CD14-positive monocyte (primary cell): ENCODE measurements at regions not wholly inside any gene's neighbourhood (a gene's known extent, or its start where the extent isn't known, plus 50 kb on each side); places are given as distances from the start of the nearest gene placed in this dataset.

Experiments
- DNase-seq, 3 donors: peaks; one replicate each; pipeline ENCODE4 v3.0.0-alpha.2; 2011 to 2022
- H2AFZ ChIP-seq: 2 replicates; pipeline ENCODE4 v1.6.0; 2012; ENCODE audit warnings: mild to moderate bottlenecking, low read depth, low read length, inconsistent platforms; ENCODE audit not compliant: insufficient read depth, poor library complexity, severe bottlenecking
- H3K27ac ChIP-seq, 2 donors: 1 replicate in 1 of 2; 2 replicates in 1 of 2; pipeline ENCODE4 v1.5.1; 2012 to 2013; ENCODE audit warnings: low read length in 2 of 2, control low read depth in 1 of 2, inconsistent platforms in 1 of 2, low read depth in 1 of 2, mild to moderate bottlenecking in 1 of 2
- H3K27me3 ChIP-seq, 2 donors: one replicate each; pipeline versions ENCODE4 v1.6.0 to v1.6.1; 2011 to 2013; ENCODE audit warnings: low read length in 2 of 2; ENCODE audit not compliant: control insufficient read depth in 2 of 2, insufficient read depth in 2 of 2
- H3K36me3 ChIP-seq, 2 donors: replicated peaks in 1 of 2; 1 replicate in 1 of 2; 2 replicates in 1 of 2; pipeline versions ENCODE4 v1.5.1 to v1.6.1; 2012 to 2013; ENCODE audit warnings: low read length in 2 of 2, control low read depth in 1 of 2, inconsistent platforms in 1 of 2, mild to moderate bottlenecking in 1 of 2; ENCODE audit not compliant: insufficient read depth in 2 of 2, control insufficient read depth in 1 of 2
- H3K4me1 ChIP-seq, 2 donors: 1 replicate in 1 of 2; 2 replicates in 1 of 2; pipeline versions ENCODE4 v1.5.1 to v1.6.1; 2012 to 2013; ENCODE audit warnings: low read length in 2 of 2, control low read depth in 1 of 2, inconsistent platforms in 1 of 2, mild to moderate bottlenecking in 1 of 2, moderate library complexity in 1 of 2; ENCODE audit not compliant: insufficient read depth in 2 of 2, control insufficient read depth in 1 of 2
- H3K4me2 ChIP-seq: replicated peaks from 2 replicates; pipeline ENCODE3; 2012; ENCODE audit warnings: low read length, moderate library complexity, mild to moderate bottlenecking; ENCODE audit not compliant: poor library complexity, severe bottlenecking; ENCODE audit errors: extremely low read depth
- H3K4me3 ChIP-seq, 3 experiments: fragments of 200-600 bp in 1 of 3; sonication (generic) in 1 of 3; replicated peaks in 1 of 3; 1 replicate in 2 of 3; 2 replicates in 1 of 3; pipeline ENCODE4 v1.5.1; 2011 to 2013; ENCODE audit warnings: low read length in 3 of 3, mild to moderate bottlenecking in 3 of 3, control low read depth in 2 of 3, low read depth in 2 of 3, inconsistent platforms in 1 of 3, moderate library complexity in 1 of 3
- H3K79me2 ChIP-seq: 2 replicates; pipeline ENCODE4 v1.6.0; 2012; ENCODE audit warnings: mild to moderate bottlenecking, control low read depth, inconsistent platforms, low read length, moderate library complexity; ENCODE audit not compliant: insufficient read depth
- H3K9ac ChIP-seq: 2 replicates; pipeline ENCODE4 v1.6.0; 2017; ENCODE audit warnings: low read length, mild to moderate bottlenecking; ENCODE audit not compliant: insufficient read depth, poor library complexity, severe bottlenecking
- H3K9me3 ChIP-seq, 2 donors: replicated peaks in 1 of 2; 1 replicate in 1 of 2; 2 replicates in 1 of 2; pipeline versions ENCODE4 v1.5.1 to v1.6.1; 2012 to 2013; ENCODE audit warnings: low read length in 2 of 2, control low read depth in 1 of 2; ENCODE audit not compliant: control insufficient read depth in 1 of 2, insufficient read depth in 1 of 2
- H4K20me1 ChIP-seq: 2 replicates; pipeline ENCODE4 v1.6.0; 2012; ENCODE audit warnings: mild to moderate bottlenecking, low read length, control low read depth, moderate library complexity; ENCODE audit not compliant: insufficient read depth
- H3K27ac Mint-ChIP-seq, 7 donors: one replicate each; pipeline ENCODE4 v1.8.0; 2020; ENCODE audit warnings: mild to moderate bottlenecking in 7 of 7, mixed read lengths in 7 of 7, moderate library complexity in 6 of 7, inconsistent platforms in 2 of 7
- H3K27me3 Mint-ChIP-seq, 3 donors: one replicate each; pipeline ENCODE4 v1.8.0; 2021 to 2022; ENCODE audit warnings: low read depth in 3 of 3, mild to moderate bottlenecking in 3 of 3, mixed read lengths in 3 of 3, moderate library complexity in 3 of 3, inconsistent platforms in 1 of 3
- H3K36me3 Mint-ChIP-seq, 2 donors: one replicate each; pipeline ENCODE4 v1.8.0; 2020; ENCODE audit warnings: mixed read lengths in 2 of 2, inconsistent platforms in 1 of 2, mild to moderate bottlenecking in 1 of 2
- H3K4me1 Mint-ChIP-seq: one replicate; pipeline ENCODE4 v1.8.0; 2020; ENCODE audit warnings: mild to moderate bottlenecking, mixed read lengths
- H3K4me3 Mint-ChIP-seq, 2 donors: one replicate each; pipeline ENCODE4 v1.8.0; 2020; ENCODE audit warnings: mild to moderate bottlenecking in 2 of 2, mixed read lengths in 2 of 2, moderate library complexity in 1 of 2
- H3K9me3 Mint-ChIP-seq, 7 donors: one replicate each; pipeline ENCODE4 v1.8.0; 2020 to 2022; ENCODE audit warnings: mixed read lengths in 7 of 7, mild to moderate bottlenecking in 6 of 7, moderate library complexity in 6 of 7, inconsistent platforms in 2 of 7
- whole genome bisulfite sequencing: methylation state at CpG from one replicate; pipeline ENCODE4 v1.1.5; 2013; ENCODE audit warnings: missing lambda C conversion rate; ENCODE audit not compliant: insufficient coverage; 5-methylcytosine and 5-hydroxymethylcytosine counted together
- intact Hi-C, 2 donors: fragments of 100-400 bp; cut with micrococcal nuclease; formaldehyde crosslinking; loops; one replicate each; pipeline versions ENCODE4 v1.15.0 to v1.15.1; 2023
- TF ChIP-seq, protein P1 (sequence below): fragments of 200-600 bp; IDR thresholded peaks from one replicate; pipeline ENCODE4 v1.8.0; 2022; ENCODE audit warnings: antibody characterized with exemption, mild to moderate bottlenecking

DNA sequence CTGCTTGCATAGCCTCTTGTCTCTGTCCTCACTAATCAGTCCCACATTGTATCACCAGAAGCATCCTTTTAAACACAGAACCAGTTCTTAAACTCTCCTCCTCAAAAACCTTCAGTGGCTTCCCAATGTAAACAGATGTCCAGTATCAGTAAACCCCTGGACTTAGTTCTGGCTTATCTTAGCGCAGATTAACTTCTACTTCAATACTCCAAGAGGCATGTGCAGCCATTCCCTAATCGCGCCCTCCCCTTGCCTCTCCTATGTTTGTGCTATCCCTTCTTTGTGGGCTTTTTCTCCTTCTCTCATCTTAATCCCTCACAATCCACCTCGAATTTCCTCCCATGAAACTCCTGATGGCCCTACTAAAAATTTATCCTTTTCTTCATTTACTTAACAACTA lies 193.8 kb downstream of the FBXO8 start:
- H3K36me3 Mint-ChIP-seq, result no peaks in the 10 kb centered on the region

DNA sequence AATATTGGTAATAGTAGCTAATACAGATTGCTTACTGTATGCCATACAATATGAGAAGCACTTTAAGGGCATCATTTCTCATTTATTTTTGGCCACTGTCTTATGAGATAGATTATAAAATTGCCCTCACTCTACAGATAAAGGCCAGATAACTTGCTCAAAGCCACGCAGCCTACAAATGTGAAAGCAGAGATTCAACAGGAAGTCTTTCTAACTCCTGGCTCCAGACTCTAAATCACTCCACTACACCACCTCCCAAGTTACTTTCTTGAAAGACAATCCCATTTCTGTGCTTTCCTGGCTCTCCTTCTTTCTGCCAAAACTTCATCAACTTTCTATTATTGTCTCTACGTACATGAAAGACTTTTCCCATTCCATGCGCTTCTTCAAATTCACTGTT lies 194.7 kb downstream of the FBXO8 start:
- no peak overlapping the region for H3K4me3 ChIP-seq
- TF ChIP-seq, protein P1, sequence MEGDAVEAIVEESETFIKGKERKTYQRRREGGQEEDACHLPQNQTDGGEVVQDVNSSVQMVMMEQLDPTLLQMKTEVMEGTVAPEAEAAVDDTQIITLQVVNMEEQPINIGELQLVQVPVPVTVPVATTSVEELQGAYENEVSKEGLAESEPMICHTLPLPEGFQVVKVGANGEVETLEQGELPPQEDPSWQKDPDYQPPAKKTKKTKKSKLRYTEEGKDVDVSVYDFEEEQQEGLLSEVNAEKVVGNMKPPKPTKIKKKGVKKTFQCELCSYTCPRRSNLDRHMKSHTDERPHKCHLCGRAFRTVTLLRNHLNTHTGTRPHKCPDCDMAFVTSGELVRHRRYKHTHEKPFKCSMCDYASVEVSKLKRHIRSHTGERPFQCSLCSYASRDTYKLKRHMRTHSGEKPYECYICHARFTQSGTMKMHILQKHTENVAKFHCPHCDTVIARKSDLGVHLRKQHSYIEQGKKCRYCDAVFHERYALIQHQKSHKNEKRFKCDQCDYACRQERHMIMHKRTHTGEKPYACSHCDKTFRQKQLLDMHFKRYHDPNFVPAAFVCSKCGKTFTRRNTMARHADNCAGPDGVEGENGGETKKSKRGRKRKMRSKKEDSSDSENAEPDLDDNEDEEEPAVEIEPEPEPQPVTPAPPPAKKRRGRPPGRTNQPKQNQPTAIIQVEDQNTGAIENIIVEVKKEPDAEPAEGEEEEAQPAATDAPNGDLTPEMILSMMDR, result no peak
- 20% methylated on average over 1 of the region's 3 CpGs for WGBS

More for the DNA sequence above, 193.8 kb downstream of the FBXO8 start:
- peaks cover 10 to 22% (median 12%) of the 10 kb centered on the region in 3 donors for H3K27me3 Mint-ChIP-seq
- 59% methylated on average over 3 of the region's 4 CpGs for WGBS
- no peaks in the 10 kb centered on the region for H4K20me1 ChIP-seq
- no peak for DNase-seq
- H3K79me2 ChIP-seq, result no peaks in the 10 kb centered on the region
- no peak overlapping the region for H3K27ac ChIP-seq
- no peak overlapping the region for H3K27ac Mint-ChIP-seq
- H3K9me3 ChIP-seq, result no peaks in the 10 kb centered on the region
- no peak overlapping the region for H3K4me2 ChIP-seq
- no peak overlapping the region for H3K4me3 Mint-ChIP-seq
- TF ChIP-seq, protein P1, result no peak
- no peak overlapping the region for H3K9ac ChIP-seq
- H3K9me3 Mint-ChIP-seq, result peaks cover 0 to 4% (median 2%) of the 10 kb centered on the region in 7 donors
- H3K36me3 ChIP-seq, result no peaks in the 10 kb centered on the region
- H3K4me3 ChIP-seq, result no peak overlapping the region
- H3K27me3 ChIP-seq, result peaks cover 0 to 7% of the 10 kb centered on the region in 2 donors
- no peaks in the 10 kb centered on the region for H3K4me1 ChIP-seq
- intact Hi-C loops, result no loop called here
- H2AFZ ChIP-seq, result no peak overlapping the region
- no peaks in the 10 kb centered on the region for H3K4me1 Mint-ChIP-seq

More for the DNA sequence above, 194.7 kb downstream of the FBXO8 start:
- Histone ChIP-seq H3K9me3 (no peaks in the 10 kb centered on the region), H3K36me3 (no peaks in the 10 kb centered on the region), H3K9ac (no peak overlapping the region), H3K79me2 (no peaks in the 10 kb centered on the region), H3K4me1 (no peaks in the 10 kb centered on the region), H4K20me1 (no peaks in the 10 kb centered on the region), H3K27me3 (peaks cover 0 to 7% of the 10 kb centered on the region in 2 donors), H2AFZ (no peak overlapping the region), H3K4me2 (no peak overlapping the region), H3K27ac (no peak overlapping the region)
- no peak overlapping the region for H3K27ac Mint-ChIP-seq
- no peaks in the 10 kb centered on the region for H3K36me3 Mint-ChIP-seq
- H3K4me1 Mint-ChIP-seq, result peaks cover 1% of the 10 kb centered on the region
- peaks cover 0 to 4% (median 2%) of the 10 kb centered on the region in 7 donors for H3K9me3 Mint-ChIP-seq
- no peak overlapping the region for H3K4me3 Mint-ChIP-seq
- no peak for DNase-seq
- intact Hi-C loops, result no loop called here
- H3K27me3 Mint-ChIP-seq, result peaks cover 10 to 22% (median 12%) of the 10 kb centered on the region in 3 donors
